A673 (cell line): ENCODE measurements at regions not wholly inside any gene's neighbourhood (a gene's known extent, or its start where the extent isn't known, plus 50 kb on each side); places are given as distances from the start of the nearest gene placed in this dataset.

ENCODE experiments used
- BruUV-seq: library from RNA; stranded (reverse); fragments of 400-500 nt; replicated peaks from 2 replicates; lab custom pipeline; 2021; lab: Mats Ljungman, UMichigan
- CTCF ChIA-PET: fragments of 300-600 bp; sonication (Branson Sonifier 250); formaldehyde crosslinking; loops from one replicate; lab custom pipeline; 2022; ENCODE audit warnings: antibody characterized with exemption; lab: Charles Lee
- POLR2A ChIA-PET: fragments of 300-600 bp; sonication (Branson Sonifier 250); formaldehyde crosslinking; loops from one replicate; lab custom pipeline; 2022; ENCODE audit warnings: antibody characterized with exemption; ENCODE audit not compliant: low non-redundant PET; lab: Charles Lee
- DNase-seq: peaks from one replicate; pipeline ENCODE4 v3.0.0-alpha.2; 2015; ENCODE audit warnings: low spot score
- H3K27ac ChIP-seq: fragments of 200-600 bp; sonication (generic); 2 replicates; pipeline ENCODE4 v1.5.1; 2016; ENCODE audit warnings: mixed run types, low read depth, mild to moderate bottlenecking, mixed read lengths, antibody characterized with exemption, low read length; ENCODE audit not compliant: poor library complexity, severe bottlenecking
- H3K27me3 ChIP-seq: fragments of 200-600 bp; sonication (generic); replicated peaks from 2 replicates; pipeline ENCODE4 v1.6.1; 2017; ENCODE audit warnings: mixed run types, low read depth, mild to moderate bottlenecking, mixed read lengths, antibody characterized with exemption, low read length; ENCODE audit not compliant: insufficient read depth, poor library complexity
- H3K36me3 ChIP-seq: fragments of 200-600 bp; sonication (generic); 2 replicates; pipeline ENCODE4 v1.6.1; 2016; ENCODE audit warnings: mixed run types, mild to moderate bottlenecking, mixed read lengths, antibody characterized with exemption, low read length; ENCODE audit not compliant: insufficient read depth, poor library complexity, severe bottlenecking
- H3K4me1 ChIP-seq: fragments of 200-600 bp; sonication (generic); 2 replicates; pipeline ENCODE4 v1.6.1; 2017; ENCODE audit warnings: mixed run types, mild to moderate bottlenecking, mixed read lengths, antibody characterized with exemption, low read length; ENCODE audit not compliant: insufficient read depth, poor library complexity, severe bottlenecking
- H3K4me3 ChIP-seq: fragments of 200-600 bp; sonication (generic); 2 replicates; pipeline ENCODE4 v1.5.1; 2016; ENCODE audit warnings: low read depth, mixed run types, mild to moderate bottlenecking, mixed read lengths, low read length; ENCODE audit not compliant: poor library complexity, severe bottlenecking
- H3K9me3 ChIP-seq: fragments of 200-600 bp; sonication (generic); 2 replicates; pipeline ENCODE4 v1.6.1; 2016; ENCODE audit warnings: mixed run types, low read depth, mild to moderate bottlenecking, mixed read lengths, antibody characterized with exemption, low read length; ENCODE audit not compliant: poor library complexity, severe bottlenecking
- EZH2 ChIP-seq: fragments of 200-600 bp; sonication (generic); IDR thresholded peaks from 2 replicates; pipeline ENCODE4 v1.6.1; 2017; ENCODE audit warnings: borderline replicate concordance, low read depth, mild to moderate bottlenecking, mixed read lengths, antibody characterized with exemption, low read length; ENCODE audit not compliant: poor library complexity, severe bottlenecking
- intact Hi-C: fragments of 100-400 bp; cut with micrococcal nuclease; formaldehyde crosslinking; loops from one replicate; pipeline ENCODE4 v1.10.0; 2022; ENCODE audit not compliant: unreplicated experiment
- TF ChIP-seq, protein P1 (sequence below): fragments of 300-800, 200-600 bp; sonication (generic); conservative IDR thresholded peaks from 2 replicates; pipeline ENCODE4 v1.5.1; 2017; ENCODE audit warnings: low read depth, mild to moderate bottlenecking, antibody characterized with exemption, low read length, moderate library complexity, mixed read lengths

DNA sequence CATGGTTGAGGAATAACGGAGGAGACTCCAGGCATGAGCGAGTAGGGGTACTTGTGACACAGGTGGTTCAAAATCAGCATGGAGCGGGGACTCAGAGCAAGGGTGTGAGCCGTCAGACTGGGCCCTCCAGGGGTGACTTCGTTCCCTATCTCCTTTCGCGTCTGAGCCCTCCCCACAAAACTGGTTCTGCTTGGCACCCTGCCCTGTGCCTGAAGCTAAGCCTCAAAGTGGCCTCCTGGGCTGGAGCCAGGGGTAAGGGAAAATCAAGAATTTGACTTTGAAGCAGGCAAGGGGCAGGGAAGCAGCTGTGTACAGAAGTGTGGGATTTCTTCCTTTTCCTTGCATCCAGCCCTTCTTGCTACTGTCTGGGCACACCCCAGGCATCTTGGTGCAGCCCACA is 331.5 kb upstream of the AJAP1 start:
- no peaks in the 10 kb centered on the region for H3K9me3 ChIP-seq
- no peak for TF ChIP-seq EZH2
- TF ChIP-seq, protein P1, sequence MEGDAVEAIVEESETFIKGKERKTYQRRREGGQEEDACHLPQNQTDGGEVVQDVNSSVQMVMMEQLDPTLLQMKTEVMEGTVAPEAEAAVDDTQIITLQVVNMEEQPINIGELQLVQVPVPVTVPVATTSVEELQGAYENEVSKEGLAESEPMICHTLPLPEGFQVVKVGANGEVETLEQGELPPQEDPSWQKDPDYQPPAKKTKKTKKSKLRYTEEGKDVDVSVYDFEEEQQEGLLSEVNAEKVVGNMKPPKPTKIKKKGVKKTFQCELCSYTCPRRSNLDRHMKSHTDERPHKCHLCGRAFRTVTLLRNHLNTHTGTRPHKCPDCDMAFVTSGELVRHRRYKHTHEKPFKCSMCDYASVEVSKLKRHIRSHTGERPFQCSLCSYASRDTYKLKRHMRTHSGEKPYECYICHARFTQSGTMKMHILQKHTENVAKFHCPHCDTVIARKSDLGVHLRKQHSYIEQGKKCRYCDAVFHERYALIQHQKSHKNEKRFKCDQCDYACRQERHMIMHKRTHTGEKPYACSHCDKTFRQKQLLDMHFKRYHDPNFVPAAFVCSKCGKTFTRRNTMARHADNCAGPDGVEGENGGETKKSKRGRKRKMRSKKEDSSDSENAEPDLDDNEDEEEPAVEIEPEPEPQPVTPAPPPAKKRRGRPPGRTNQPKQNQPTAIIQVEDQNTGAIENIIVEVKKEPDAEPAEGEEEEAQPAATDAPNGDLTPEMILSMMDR = no peak
- CTCF ChIA-PET = no interaction called here
- POLR2A ChIA-PET = no interaction called here
- no peaks in the 10 kb centered on the region for H3K36me3 ChIP-seq
- no peaks in the 10 kb centered on the region for H3K4me1 ChIP-seq
- H3K27ac ChIP-seq = no peak overlapping the region
- no peak for DNase-seq
- intact Hi-C loops = no loop called here
- no peaks in the 10 kb centered on the region for H3K27me3 ChIP-seq
- BruUV-seq = no TSS peak
- no peak overlapping the region for H3K4me3 ChIP-seq

DNA sequence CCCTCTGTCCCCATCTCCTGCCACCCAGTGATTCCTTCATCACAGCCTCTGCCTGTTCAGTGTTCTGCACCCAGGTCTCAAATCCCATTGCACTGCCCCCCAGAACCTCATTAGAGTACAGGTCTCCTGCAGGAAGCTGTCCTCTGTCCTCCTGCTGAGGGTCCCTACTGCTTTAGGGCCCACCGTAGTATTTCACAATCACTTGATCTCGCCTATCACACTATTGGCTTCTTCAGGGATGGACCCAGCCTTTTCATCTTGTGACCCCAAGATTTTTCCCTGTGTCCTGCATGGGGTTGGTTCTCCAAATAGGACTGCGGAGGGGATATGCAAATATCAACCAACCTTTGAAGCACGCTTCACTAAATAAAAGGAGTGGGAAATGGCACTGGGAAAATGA is 331.1 kb upstream of the AJAP1 start:
- no peaks in the 10 kb centered on the region for H3K36me3 ChIP-seq
- H3K27me3 ChIP-seq = no peaks in the 10 kb centered on the region
- no peak overlapping the region for H3K4me3 ChIP-seq
- H3K27ac ChIP-seq = no peak overlapping the region
- DNase-seq = no peak
- no TSS peak for BruUV-seq
- TF ChIP-seq, protein P1 = no peak
- no peak for TF ChIP-seq EZH2
- intact Hi-C loops = no loop called here
- ChIA-PET CTCF (no interaction called here), POLR2A (no interaction called here)
- no peaks in the 10 kb centered on the region for H3K4me1 ChIP-seq
- peaks cover 4% of the 10 kb centered on the region for H3K9me3 ChIP-seq

DNA sequence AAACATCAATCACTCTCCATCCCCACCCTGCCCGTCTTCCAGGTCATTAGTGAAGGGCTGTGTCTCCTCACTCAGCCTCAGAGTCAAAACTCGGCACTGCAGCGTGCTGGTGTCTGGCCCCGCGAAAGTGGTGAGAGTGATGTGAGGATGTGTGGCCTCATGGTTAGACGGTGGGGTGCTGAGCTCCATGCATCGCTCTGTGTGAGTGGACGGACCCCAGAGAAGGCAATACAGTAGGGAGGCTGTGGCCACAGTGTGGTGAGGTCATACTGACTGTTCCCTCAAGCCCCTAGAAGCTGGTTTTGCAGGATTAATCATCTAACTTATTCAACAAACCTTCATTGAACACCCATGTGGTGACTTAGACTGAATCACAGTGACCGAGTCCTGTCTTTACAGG is 329.9 kb upstream of the AJAP1 start:
- Histone ChIP-seq H3K9me3 (peaks cover 6% of the 10 kb centered on the region), H3K27ac (no peak overlapping the region), H3K27me3 (no peaks in the 10 kb centered on the region), H3K4me1 (no peaks in the 10 kb centered on the region), H3K4me3 (no peak overlapping the region), H3K36me3 (no peaks in the 10 kb centered on the region)
- CTCF ChIA-PET = no interaction called here
- POLR2A ChIA-PET = no interaction called here
- TF ChIP-seq EZH2 = no peak
- TF ChIP-seq, protein P1 = no peak
- DNase-seq = no peak
- intact Hi-C loops = no loop called here
- no TSS peak for BruUV-seq
